ENCODE measurements at regions not wholly inside any gene's neighbourhood (a gene's known extent, or its start where the extent isn't known, plus 50 kb on each side); places are given as distances from the start of the nearest gene placed in this dataset.

- TF ChIP-seq, protein P1, sequence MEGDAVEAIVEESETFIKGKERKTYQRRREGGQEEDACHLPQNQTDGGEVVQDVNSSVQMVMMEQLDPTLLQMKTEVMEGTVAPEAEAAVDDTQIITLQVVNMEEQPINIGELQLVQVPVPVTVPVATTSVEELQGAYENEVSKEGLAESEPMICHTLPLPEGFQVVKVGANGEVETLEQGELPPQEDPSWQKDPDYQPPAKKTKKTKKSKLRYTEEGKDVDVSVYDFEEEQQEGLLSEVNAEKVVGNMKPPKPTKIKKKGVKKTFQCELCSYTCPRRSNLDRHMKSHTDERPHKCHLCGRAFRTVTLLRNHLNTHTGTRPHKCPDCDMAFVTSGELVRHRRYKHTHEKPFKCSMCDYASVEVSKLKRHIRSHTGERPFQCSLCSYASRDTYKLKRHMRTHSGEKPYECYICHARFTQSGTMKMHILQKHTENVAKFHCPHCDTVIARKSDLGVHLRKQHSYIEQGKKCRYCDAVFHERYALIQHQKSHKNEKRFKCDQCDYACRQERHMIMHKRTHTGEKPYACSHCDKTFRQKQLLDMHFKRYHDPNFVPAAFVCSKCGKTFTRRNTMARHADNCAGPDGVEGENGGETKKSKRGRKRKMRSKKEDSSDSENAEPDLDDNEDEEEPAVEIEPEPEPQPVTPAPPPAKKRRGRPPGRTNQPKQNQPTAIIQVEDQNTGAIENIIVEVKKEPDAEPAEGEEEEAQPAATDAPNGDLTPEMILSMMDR (IDR thresholded peaks at IDR 0.05), result no peak
- DNase-seq (no peak), ATAC-seq (no peak)
- Histone ChIP-seq H3K36me3 (no peaks in the 10 kb centered on the region), H3K4me1 (no peaks in the 10 kb centered on the region), H3K4me3 (no peak overlapping the region), H3K27me3 (no peaks in the 10 kb centered on the region), H3K9me3 (no peaks in the 10 kb centered on the region), H3K27ac (no peak overlapping the region)
- intact Hi-C loops (cut with DNase I), result no loop called here
Measured at GRCh38 chr1:69180358-69180757, 387.4 kb upstream of the LRRC7 start.

GRCh38 chr1:69185378-69185777 lies 382.3 kb upstream of the LRRC7 start:
- DNase-seq, result no peak
- no peak for ATAC-seq
- H3K27ac ChIP-seq, result no peak overlapping the region
- H3K4me1 ChIP-seq, result no peaks in the 10 kb centered on the region
- H3K36me3 ChIP-seq, result no peaks in the 10 kb centered on the region
- H3K9me3 ChIP-seq, result no peaks in the 10 kb centered on the region
- no peak overlapping the region for H3K4me3 ChIP-seq
- TF ChIP-seq, protein P1 (IDR thresholded peaks at IDR 0.05), result no peak
- intact Hi-C loops (cut with DNase I), result no loop called here
- H3K27me3 ChIP-seq, result no peaks in the 10 kb centered on the region

- H3K27ac ChIP-seq, result no peak overlapping the region
- ATAC-seq (no peak), DNase-seq (no peak)
- no peaks in the 10 kb centered on the region for H3K27me3 ChIP-seq
- no peaks in the 10 kb centered on the region for H3K9me3 ChIP-seq
- no peak overlapping the region for H3K4me3 ChIP-seq
- H3K36me3 ChIP-seq, result no peaks in the 10 kb centered on the region
- no peaks in the 10 kb centered on the region for H3K4me1 ChIP-seq
- intact Hi-C loops (cut with DNase I), result no loop called here
- TF ChIP-seq, protein P1 (IDR thresholded peaks at IDR 0.05), result no peak
Measured at GRCh38 chr1:69191335-69191734, 376.4 kb upstream of the LRRC7 start.

DNA sequence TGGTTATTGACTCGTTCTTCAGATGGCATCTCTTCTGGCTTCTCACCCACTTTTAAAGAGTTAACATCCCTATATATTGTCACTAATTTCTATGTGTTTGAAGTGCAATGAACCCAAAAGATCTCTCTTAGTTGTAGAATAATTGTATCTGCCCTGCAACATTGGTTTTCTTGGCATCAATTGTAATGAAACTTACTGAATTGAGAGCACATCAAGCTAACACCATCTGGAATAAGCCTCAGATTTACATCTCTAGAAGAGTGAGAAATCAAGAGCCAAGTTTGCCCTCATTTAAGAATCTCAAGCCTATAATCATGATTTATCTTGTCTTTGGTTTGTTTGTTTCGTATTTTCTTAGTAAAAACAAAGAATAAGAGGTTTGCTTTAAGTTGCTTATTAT lies 372.6 kb upstream of the LRRC7 start:
- no peak for ATAC-seq
- TF ChIP-seq, protein P1 (IDR thresholded peaks at IDR 0.05), result no peak
- intact Hi-C loops (cut with DNase I), result no loop called here

DNA sequence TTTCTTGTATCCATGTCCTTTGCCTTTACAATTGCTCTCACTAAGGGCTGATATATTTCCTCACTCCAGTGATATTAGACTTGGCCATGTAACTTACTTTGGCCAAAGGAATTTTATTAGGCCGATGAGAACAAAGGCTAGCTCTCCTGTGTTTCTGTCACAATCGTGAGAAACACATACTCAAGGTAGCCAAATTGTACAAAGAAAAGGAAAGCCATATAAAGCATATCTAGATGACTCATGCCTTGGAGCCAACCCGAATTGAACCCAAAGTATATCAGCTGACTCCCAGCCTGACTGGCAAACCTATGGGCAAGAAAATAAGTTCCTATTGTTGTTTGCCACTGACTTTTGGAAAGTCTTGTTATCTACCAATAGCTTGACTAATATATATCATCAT lies 371.7 kb upstream of the LRRC7 start:
- intact Hi-C loops (cut with DNase I), result no loop called here
- Histone ChIP-seq H3K4me1 (no peaks in the 10 kb centered on the region), H3K4me3 (no peak overlapping the region), H3K36me3 (no peaks in the 10 kb centered on the region), H3K27me3 (no peaks in the 10 kb centered on the region), H3K27ac (no peak overlapping the region), H3K9me3 (no peaks in the 10 kb centered on the region)
- DNase-seq (no peak), ATAC-seq (no peak)
- TF ChIP-seq, protein P1 (IDR thresholded peaks at IDR 0.05), result no peak

More for the DNA sequence above, 372.6 kb upstream of the LRRC7 start:
- Histone ChIP-seq H3K4me3 (no peak overlapping the region), H3K4me1 (no peaks in the 10 kb centered on the region), H3K27ac (no peak overlapping the region), H3K9me3 (no peaks in the 10 kb centered on the region), H3K36me3 (no peaks in the 10 kb centered on the region), H3K27me3 (no peaks in the 10 kb centered on the region)
- no peak for DNase-seq

Measured in left lung (tissue), 4 donors.